ENCODE measurements at regions not wholly inside any gene's neighbourhood (a gene's known extent, or its start where the extent isn't known, plus 50 kb on each side); places are given as distances from the start of the nearest gene placed in this dataset.

GRCh38 chr7:35339811-35340210, 85.9 kb upstream of the TBX20 start:
- no peak for DNase-seq (ENCODE audit: low spot score)

DNA sequence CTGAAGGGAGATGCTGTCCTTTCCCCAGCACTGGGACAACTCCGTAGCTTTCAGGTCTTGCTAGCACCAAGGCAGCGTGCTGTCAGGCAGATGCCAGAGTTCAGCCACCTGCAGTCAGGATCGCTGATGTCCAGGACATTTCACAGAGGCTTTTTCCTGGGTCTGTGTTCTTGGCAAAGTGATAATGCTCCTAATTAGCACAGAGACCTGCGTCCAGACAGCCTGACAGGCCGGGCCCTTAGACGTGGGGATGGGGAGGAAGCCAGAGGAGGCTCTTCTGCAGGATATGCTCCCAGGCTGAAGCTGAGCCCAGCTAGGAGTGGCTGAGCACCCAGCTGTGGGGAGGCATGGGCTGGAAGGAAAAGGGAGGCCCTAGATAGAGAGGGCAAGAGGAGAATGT, 82.5 kb upstream of the TBX20 start:
- no peak for DNase-seq (ENCODE audit: low spot score)

- DNase-seq (ENCODE audit: low spot score) = no peak
Observed at GRCh38 chr7:35334506-35334905, 80.6 kb upstream of the TBX20 start.

GRCh38 chr7:35333265-35333664, 79.4 kb upstream of the TBX20 start:
- DNase-seq (ENCODE audit: low spot score) = no peak

DNA sequence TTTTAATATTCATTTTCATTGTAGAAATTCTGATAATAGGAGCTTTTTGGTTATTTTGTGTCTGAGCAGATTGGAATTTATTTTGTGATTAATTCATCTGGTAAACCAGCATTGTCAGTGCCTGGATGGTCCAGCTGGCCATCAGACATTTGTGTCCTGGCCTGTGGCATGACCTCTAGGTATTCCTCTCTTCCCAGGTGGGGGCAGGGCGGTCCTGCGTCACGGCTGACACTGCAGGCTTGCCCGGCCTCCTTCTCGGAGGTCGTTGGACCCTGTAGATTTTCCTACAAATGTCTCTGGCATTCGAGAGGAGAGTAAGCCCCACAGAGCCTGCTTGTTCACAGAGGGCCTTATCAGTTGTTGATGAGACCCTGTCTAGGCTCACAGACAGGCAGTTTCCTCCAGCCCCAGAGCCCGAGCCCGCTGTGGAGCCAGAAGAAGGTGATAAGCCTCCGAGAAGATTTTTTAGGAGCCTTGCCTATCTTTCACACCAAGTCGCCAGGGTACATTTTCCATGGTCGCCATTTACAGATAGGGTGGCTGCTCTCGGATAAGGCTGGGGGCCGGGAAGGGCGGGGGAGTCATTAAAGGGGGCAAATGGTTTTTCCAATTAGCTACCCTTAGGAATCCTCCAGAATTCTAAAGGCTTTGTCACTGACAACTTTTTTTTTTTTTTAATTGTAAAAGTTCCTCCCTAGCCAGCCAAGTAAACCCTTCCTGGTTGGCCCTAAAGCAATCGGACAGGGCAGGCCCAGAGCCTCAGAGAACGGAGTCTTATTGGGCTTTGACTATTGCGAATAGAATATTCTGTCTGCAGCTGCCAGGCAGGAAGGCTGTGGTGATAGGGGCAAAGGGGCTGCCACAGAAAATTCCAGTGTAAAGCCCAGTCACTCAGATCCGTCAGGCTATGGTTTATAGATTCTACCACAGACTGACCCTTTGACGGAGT, 78.1 kb upstream of the TBX20 start:
- DNase-seq (ENCODE audit: low spot score) = no peak

DNA sequence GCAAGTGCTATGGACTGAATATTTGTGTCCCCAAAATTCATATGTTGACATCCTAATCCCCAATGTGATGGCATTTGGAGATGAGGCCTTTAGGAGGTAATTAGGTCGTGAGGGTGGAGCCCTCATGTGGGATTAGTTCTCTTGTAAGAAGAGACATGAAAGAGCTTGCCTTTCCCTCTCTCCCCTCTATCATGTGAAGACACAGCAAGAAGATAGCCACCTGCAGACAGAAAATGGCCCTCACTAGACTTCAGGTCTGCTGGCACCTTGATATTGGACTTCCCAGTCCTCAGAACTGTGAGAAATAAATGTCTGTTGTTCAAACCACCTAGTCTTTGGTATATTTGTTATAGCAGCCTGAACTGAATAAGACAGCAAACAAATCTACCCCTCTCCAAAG, 75.1 kb upstream of the TBX20 start:
- DNase-seq (ENCODE audit: low spot score) = no peak

GRCh38 chr7:35319606-35320005, 65.7 kb upstream of the TBX20 start:
- no peak for DNase-seq (ENCODE audit: low spot score)

- DNase-seq (ENCODE audit: low spot score) = no peak
Observed at GRCh38 chr7:35316549-35316948, 62.6 kb upstream of the TBX20 start.

DNA sequence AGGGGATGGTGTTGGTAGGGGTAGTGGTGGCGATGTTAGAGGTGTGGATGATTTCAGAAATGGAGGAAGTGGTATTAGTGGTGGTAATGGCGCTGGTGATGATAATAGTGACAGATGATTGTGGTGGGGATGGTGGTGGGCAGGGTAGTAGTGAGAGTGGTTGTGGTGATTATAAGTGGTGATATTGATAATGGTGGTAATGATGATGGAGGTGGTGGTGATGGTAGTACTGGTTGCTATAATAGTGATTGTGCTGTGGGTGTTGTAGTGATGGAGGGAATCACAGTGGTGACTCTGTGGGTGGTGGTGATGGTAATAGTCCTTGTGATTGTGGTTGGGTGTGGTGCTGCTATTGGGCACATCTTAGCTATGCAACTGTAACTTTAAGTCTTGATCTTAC, 61.6 kb upstream of the TBX20 start:
- DNase-seq (ENCODE audit: low spot score) = no peak

DNA sequence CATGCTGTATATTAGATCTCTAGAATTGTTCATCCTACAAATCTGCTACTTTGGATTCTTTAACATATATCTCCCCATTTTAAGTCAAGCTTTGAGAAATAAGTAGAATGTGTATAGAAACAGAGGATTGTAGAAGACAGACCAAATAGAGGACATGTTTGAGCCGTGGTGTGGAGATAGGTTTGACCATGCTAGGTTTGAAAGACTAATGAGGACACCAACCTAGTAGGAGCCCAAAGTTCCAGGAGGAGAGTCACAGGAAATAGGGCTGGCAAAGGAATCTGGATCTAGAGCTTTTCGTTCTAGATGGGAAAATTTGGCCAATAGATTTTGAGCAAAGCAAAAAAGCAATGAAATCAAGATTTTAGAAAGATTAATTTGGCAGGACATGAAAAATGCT, 60.5 kb upstream of the TBX20 start:
- no peak for DNase-seq (ENCODE audit: low spot score)

DNA sequence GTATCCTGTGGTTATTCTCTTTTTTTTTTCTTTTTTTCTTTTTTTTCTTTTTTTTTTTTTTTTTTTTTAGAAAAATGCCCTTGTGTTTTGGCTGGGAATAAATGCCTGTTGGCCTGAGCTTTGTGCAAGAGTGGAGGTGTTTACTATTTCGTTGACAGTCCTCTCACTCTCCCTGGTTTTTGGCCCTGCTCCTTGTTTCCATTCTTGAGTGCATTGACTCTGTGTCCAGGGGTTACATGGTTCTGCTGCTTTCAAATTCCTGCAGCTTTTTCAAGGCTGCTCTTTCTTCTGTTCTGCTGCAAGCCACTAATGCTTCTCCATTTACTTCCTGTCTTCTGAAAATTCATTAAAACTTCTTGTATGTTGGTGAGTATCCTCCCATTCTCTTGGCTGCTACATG, 59.7 kb upstream of the TBX20 start:
- DNase-seq (ENCODE audit: low spot score) = no peak

Data from CD4-positive, alpha-beta T cell treated with Interleukin-15 for 4 hours (primary cell).